HG02571 (cell line): ENCODE measurements at regions not wholly inside any gene's neighbourhood (a gene's known extent, or its start where the extent isn't known, plus 50 kb on each side); places are given as distances from the start of the nearest gene placed in this dataset.
"Not testable (repeated sequence)": the region's sequence is repeated elsewhere in the genome, so short reads cannot be mapped to it uniquely, and the experiment has no call there.

Experiments
- ATAC-seq: cut with Tn5 transposase; IDR thresholded peaks from one replicate; pipeline ENCODE4 v1.9.1; 2021; ENCODE audit warnings: mild to moderate bottlenecking, moderate library complexity; ENCODE audit not compliant: unreplicated experiment

DNA sequence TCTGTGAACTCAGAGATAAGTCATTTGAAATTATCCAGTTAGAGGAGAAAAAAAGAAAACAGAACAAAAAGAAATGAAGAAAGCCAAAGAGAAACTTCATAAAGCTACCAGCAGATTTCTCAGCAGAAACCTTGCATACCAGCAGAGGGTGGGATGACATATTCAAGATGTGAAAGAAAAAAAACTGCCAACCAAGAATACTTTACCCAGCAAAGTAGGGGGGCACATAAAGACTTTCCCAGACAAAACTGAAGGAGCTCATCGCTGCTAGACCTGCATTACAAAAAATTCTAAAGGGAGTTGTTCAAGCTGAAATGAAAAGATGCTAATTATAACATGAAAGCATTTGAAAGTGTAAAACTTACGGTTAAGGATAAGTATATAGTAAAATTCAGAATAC, 246.3 kb downstream of the FNDC1 start:
- ATAC-seq, result no peak

DNA sequence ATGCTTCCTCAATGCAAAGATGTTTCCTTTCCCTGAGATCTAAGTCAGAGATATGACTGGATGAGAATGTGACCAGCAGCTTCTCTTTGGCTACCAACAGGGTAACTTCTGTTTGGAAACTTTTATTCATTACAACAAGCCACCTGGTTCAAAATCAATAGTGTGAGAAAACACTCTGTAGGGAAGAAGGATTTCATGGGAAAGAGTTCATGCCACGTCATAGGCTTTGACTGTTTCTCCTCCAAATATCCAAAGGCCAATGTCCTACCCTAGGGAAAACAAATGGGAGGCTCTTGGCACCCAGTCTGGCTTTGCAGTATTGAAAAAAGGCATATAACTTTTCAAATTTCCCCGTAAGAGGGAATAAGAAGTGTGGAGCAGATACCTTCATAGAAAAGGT, 245.5 kb downstream of the FNDC1 start:
- ATAC-seq, result no peak

DNA sequence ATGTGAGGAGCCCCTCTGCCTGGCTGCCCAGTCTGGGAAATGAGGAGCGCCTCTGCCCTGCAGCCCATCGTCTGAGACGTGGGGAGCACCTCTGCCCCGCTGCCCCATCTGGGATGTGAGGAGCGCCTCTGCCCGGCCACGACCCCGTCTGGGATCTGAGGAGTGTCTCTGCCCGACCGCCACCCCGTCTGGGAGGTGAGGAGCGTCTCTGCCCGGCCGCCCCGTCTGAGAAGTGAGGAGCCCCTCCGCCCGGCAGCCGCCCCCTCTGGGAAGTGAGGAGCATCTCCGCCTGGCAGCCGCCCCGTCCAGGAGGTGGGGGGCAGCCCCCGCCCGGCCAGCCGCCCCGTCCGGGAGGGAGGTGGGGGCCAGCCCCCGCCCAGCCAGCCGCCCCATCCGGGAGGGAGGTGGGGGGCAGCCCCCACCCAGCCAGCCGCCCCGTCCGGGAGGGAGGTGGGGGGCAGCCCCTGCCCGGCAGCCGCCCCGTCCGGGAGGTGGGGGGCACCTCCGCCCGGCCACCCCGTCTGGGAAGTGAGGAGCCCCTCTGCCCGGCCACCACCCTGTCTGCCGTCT, 238.1 kb downstream of the FNDC1 start:
- ATAC-seq, result not testable (repeated sequence)

DNA sequence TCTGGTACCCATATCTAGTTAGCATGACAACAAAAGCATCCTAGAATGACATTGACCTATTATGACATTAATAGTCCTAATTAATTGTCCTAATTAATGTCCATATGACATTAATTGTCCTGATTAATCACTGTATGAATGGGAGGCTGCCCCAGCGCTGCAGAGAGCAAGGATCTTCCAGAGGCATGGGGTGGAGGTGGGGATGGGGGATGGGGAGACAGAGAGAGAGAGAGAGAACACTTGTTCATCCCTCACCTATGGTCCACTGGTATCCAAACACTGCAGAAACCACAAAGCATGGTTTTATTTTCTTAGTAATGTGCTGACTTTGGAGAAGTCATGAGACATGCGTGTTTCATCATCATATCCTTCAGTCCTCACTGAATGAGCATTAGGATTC, 235.1 kb downstream of the FNDC1 start:
- no peak for ATAC-seq

GRCh38 chr6:159400826-159401225, 231.6 kb downstream of the FNDC1 start:
- ATAC-seq, result no peak

DNA sequence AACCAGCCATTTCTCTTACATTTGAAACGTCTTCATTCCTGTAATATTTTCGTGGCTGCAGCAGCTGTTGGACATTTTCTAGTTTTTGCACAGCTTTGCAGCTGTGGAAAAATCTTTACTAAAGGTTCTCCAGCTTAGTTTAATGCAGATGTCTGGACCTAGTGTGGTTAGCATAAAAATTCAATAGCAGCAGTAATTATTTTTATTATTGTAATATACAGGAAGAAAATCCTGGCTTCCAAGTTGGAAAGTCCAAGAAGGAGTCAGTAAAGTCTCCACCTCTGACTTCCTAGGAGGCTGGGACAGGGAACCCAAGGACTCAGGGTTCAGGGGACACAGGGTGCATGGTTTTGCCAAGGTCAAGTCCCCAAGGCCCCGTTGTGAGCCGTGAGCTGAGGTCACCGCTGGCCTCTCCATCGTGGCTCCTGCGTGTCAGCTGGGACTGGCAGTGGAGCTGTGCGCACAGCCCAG, 230.6 kb downstream of the FNDC1 start:
- ATAC-seq, result no peak

DNA sequence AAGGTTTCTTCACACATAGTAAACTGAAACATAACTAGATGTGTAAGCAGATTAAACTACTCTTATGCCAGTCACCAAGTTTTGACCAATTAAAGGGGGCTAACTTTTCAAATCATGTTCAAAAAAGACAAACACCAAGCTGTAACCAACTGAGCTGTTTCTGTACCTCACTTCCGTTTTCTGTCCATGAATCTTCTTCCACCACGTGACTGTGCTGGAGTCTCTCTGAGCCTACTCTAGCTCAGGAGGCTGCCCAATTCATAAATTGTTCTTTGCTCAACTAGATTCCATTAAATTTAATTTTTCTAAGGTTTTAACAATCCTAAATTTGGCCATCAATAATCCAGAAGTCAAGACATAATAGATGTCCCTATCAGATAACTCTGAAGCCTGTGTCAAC, 229.4 kb downstream of the FNDC1 start:
- ATAC-seq, result no peak

DNA sequence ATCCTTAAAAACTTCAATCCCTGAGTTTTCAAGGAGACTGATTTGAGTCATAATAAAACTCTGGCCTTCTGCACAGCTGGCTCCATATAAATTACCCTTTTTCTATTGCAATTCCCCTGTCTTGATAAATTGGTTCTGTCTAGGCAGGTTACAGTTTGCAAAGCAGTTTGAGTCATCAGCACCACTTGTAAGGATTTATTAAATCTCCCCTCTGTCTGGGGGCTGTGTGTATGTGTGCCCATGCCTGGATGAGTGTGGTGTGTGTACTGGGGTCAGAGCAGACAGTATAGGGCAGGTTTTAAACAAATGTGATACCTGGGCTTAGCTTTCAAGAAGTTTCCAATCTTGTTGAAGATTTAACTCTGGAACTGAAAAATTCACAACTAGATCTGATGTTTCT, 228.6 kb downstream of the FNDC1 start:
- no peak for ATAC-seq

- no peak for ATAC-seq
These were observed 226.4 kb downstream of the FNDC1 start for GRCh38 chr6:159395609-159396008.

DNA sequence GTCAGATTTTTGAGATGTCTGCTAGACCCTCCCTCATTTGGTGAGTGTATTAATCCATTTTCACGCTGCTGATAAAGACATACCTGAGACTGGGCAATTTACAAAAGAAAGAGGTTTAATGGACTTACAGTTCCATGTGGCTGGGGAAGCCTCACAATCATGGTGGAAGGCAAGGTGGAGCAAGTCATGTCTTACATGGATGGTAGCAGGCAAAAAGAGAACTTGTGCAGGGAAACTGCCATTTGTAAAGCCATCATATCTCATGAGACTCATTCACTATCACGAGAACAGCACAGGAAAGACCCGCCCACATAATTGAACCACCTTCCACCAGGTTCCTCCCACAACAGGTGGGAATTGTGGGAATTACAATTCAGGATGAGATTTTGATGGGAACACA, 223.5 kb downstream of the FNDC1 start:
- not testable (repeated sequence) for ATAC-seq

GRCh38 chr6:159390381-159390780, 221.2 kb downstream of the FNDC1 start:
- ATAC-seq, result no peak

- ATAC-seq, result no peak
These were observed 220.5 kb downstream of the FNDC1 start for GRCh38 chr6:159389695-159390094.

GRCh38 chr6:159380114-159380513, 210.9 kb downstream of the FNDC1 start:
- no peak for ATAC-seq

DNA sequence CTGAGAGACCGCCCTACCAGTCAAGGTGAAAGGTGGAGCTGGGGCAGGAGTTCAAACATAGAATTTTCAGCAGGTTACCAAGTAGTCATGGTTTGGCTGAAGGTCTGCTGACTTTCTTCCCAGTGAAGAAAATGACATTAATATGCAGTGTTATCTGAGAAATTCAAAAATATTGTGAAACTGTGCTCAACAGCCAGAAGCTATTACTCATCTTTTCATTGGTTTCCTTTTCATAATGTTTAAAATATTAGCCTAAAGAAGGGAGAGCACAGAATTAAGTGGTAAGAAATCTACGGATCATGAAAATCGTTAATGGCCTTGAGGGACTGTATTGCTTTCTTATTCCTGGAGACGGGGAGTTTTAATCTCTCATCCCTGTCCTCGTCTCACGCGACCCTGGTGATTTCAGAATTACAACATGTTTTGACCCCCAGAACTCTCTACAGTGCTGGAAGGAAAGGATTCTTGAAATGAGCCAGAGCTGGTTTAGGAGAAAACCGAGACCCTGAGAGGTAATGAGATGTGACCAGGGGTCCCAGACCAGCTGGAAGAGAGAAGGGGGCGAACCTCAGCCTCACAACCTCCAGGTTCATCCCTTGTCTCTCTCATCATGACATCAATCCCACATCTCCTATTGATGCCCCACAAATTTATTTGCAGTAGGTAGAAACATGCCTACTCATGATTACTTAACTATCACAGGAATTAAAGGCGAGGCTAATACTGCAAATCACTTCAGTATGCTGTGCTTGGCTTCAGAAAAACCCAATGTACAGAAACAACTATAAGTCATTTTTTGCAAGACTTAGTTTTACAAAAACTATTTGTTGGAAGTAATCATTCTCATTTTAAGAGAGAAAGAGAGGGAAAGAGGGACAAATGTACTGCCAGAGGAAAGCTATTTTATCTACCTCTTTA, 209.5 kb downstream of the FNDC1 start:
- no peak for ATAC-seq

GRCh38 chr6:159376516-159377158, 207.4 kb downstream of the FNDC1 start:
- ATAC-seq, result no peak

- ATAC-seq, result no peak
These were observed 205.8 kb downstream of the FNDC1 start for GRCh38 chr6:159375014-159375413.

GRCh38 chr6:159373670-159374069, 204.5 kb downstream of the FNDC1 start:
- no peak for ATAC-seq

- ATAC-seq, result no peak
These were observed 203.1 kb downstream of the FNDC1 start for GRCh38 chr6:159372333-159372732.

DNA sequence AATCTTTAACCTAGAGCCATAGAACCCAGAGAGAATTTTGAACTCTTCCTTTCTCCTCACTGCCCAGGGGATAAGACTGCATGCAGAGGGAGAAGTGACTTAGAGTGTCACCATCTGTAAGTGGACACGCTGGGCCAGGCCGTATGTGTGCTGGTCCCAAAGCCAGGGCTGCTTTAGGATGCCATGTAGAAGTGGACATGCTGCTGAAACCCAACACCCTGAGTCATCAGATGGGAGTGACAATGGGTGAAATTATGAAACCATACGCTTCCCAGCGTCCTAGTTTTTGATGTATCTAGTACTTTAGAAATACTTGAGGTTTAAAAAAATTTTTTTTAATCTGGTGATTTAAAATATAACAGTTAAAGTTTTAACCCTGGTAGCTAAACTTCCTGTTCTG, 191.1 kb downstream of the FNDC1 start:
- no peak for ATAC-seq

DNA sequence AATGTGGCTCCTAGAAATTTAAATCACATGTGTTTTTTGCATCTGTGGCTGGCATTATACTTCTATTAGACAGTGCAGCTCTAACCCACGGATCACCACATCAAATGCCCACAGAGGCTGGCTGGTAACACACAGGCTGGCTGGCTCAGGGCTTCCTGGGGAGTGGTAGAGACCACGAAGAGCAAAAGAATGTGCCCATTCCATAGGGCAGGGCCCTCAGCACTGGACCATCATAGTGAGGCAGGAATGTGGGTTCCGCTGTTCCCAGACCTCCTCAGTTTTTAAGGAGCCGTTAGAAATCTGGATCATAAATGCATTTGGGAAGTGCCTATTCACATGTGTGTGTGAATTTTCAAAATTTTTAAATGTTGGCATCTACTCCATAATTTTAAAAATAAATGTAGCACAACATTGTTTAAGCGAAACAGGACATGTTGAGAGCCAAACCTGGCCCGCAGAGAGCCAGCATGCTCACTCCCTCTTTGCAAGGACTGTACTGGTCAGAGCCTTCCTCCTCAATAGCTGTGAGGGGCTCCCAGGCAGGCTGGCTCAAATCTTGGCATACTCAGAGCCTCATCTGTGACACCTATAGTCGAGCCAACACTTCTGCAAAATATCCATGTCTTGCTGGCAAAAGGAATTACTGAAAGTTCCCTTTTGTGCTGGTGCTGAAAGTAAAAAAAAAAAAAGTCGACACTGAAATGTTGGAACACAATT, 190.5 kb downstream of the FNDC1 start:
- no peak for ATAC-seq

GRCh38 chr6:159358562-159358961, 189.4 kb downstream of the FNDC1 start:
- no peak for ATAC-seq
